ENCODE measurements at regions not wholly inside any gene's neighbourhood (a gene's known extent, or its start where the extent isn't known, plus 50 kb on each side); places are given as distances from the start of the nearest gene placed in this dataset.

- H3K9me3 ChIP-seq (ENCODE audit: low read length) = no peaks in the 10 kb centered on the region
Measured at GRCh38 chr14:85123755-85124154, 406.2 kb upstream of the FLRT2 start.

GRCh38 chr14:85124631-85125290 is 405.2 kb upstream of the FLRT2 start:
- no peaks in the 10 kb centered on the region for H3K79me2 ChIP-seq (ENCODE audit: insufficient read depth, low read depth, low read length)
- no peak for DNase-seq (ENCODE audit: low spot score)
- no peaks in the 10 kb centered on the region for H4K20me1 ChIP-seq (ENCODE audit: insufficient read depth, low read length)
- H3K9me3 ChIP-seq (ENCODE audit: low read length) = no peaks in the 10 kb centered on the region
- ChIA-PET CTCF (ENCODE audit: unreplicated experiment) (no interaction called here), POLR2A (interaction anchor here (0.5 to 0.7 kb wide), 3 partner anchors 13 to 114 kb away, joined by 3 read pairs; no protein-coding TSS in a partner anchor)
- H3K4me3 ChIP-seq (ENCODE audit: low read depth, low read length, poor library complexity, severe bottlenecking) = no peak overlapping the region
- H3K27ac ChIP-seq (ENCODE audit: low read depth, low read length, poor library complexity, severe bottlenecking) = no peak overlapping the region
- no TSS peak for BruUV-seq (replicated peaks)
- H3K4me2 ChIP-seq (ENCODE audit: low read length) = no peak overlapping the region
- intact Hi-C loops (cut with micrococcal nuclease; ENCODE audit: unreplicated experiment) = no loop called here
- TF ChIP-seq CTCF (conservative IDR thresholded peaks at IDR 0.05; ENCODE audit: low read length) = no peak
- H2AFZ ChIP-seq (ENCODE audit: low read length) = no peak overlapping the region
- H3K36me3 ChIP-seq (ENCODE audit: insufficient read depth, low read length) = no peaks in the 10 kb centered on the region
- H3K9me2 ChIP-seq (ENCODE audit: insufficient read depth, low read length) = no peaks in the 10 kb centered on the region
- H3K4me1 ChIP-seq (ENCODE audit: insufficient read depth, low read length, poor library complexity, severe bottlenecking) = no peaks in the 10 kb centered on the region

More at GRCh38 chr14:85123755-85124154, 406.2 kb upstream of the FLRT2 start:
- Histone ChIP-seq H3K27ac (ENCODE audit: low read depth, low read length, poor library complexity, severe bottlenecking) (no peak overlapping the region), H3K36me3 (ENCODE audit: insufficient read depth, low read length) (no peaks in the 10 kb centered on the region), H3K9me2 (ENCODE audit: insufficient read depth, low read length) (no peaks in the 10 kb centered on the region), H2AFZ (ENCODE audit: low read length) (no peak overlapping the region), H3K4me2 (ENCODE audit: low read length) (no peak overlapping the region), H3K79me2 (ENCODE audit: insufficient read depth, low read depth, low read length) (no peaks in the 10 kb centered on the region), H4K20me1 (ENCODE audit: insufficient read depth, low read length) (no peaks in the 10 kb centered on the region), H3K4me3 (ENCODE audit: low read depth, low read length, poor library complexity, severe bottlenecking) (no peak overlapping the region), H3K4me1 (ENCODE audit: insufficient read depth, low read length, poor library complexity, severe bottlenecking) (no peaks in the 10 kb centered on the region)
- POLR2A ChIA-PET = interaction anchor here (0.7 kb wide), 1 partner anchor 21 kb away, joined by 3 read pairs; no protein-coding TSS in a partner anchor
- TF ChIP-seq CTCF (conservative IDR thresholded peaks at IDR 0.05; ENCODE audit: low read length) = no peak
- no peak for TF ChIP-seq EZH2phosphoT487 (IDR thresholded peaks at IDR 0.05; ENCODE audit: borderline replicate concordance, low read depth, low read length)
- no peak for DNase-seq (ENCODE audit: low spot score)
- CTCF ChIA-PET (ENCODE audit: unreplicated experiment) = no interaction called here
- BruUV-seq (replicated peaks) = no TSS peak
- intact Hi-C loops (cut with micrococcal nuclease; ENCODE audit: unreplicated experiment) = no loop called here

GRCh38 chr14:85125291-85125670 is 404.7 kb upstream of the FLRT2 start:
- no peak overlapping the region for H3K4me3 ChIP-seq (ENCODE audit: low read depth, low read length, poor library complexity, severe bottlenecking)
- no peak for DNase-seq (ENCODE audit: low spot score)
- H3K9me3 ChIP-seq (ENCODE audit: low read length) = no peaks in the 10 kb centered on the region
- H3K36me3 ChIP-seq (ENCODE audit: insufficient read depth, low read length) = no peaks in the 10 kb centered on the region
- H3K4me1 ChIP-seq (ENCODE audit: insufficient read depth, low read length, poor library complexity, severe bottlenecking) = no peaks in the 10 kb centered on the region
- CTCF ChIA-PET (ENCODE audit: unreplicated experiment) = no interaction called here
- H3K9me2 ChIP-seq (ENCODE audit: insufficient read depth, low read length) = no peaks in the 10 kb centered on the region
- no peaks in the 10 kb centered on the region for H4K20me1 ChIP-seq (ENCODE audit: insufficient read depth, low read length)
- no peak overlapping the region for H3K27ac ChIP-seq (ENCODE audit: low read depth, low read length, poor library complexity, severe bottlenecking)
- POLR2A ChIA-PET = no interaction called here
- H3K4me2 ChIP-seq (ENCODE audit: low read length) = no peak overlapping the region
- TF ChIP-seq EZH2phosphoT487 (IDR thresholded peaks at IDR 0.05; ENCODE audit: borderline replicate concordance, low read depth, low read length) (no peak), CTCF (conservative IDR thresholded peaks at IDR 0.05; ENCODE audit: low read length) (no peak)
- no TSS peak for BruUV-seq (replicated peaks)
- H3K79me2 ChIP-seq (ENCODE audit: insufficient read depth, low read depth, low read length) = no peaks in the 10 kb centered on the region
- no peak overlapping the region for H2AFZ ChIP-seq (ENCODE audit: low read length)
- intact Hi-C loops (cut with micrococcal nuclease; ENCODE audit: unreplicated experiment) = no loop called here

All from OCI-LY7 (cell line).